Adipocyte (in vitro differentiated cells): ENCODE measurements at regions not wholly inside any gene's neighbourhood (a gene's known extent, or its start where the extent isn't known, plus 50 kb on each side); places are given as distances from the start of the nearest gene placed in this dataset.

Experiments used
- DNase-seq: peaks from one replicate; pipeline ENCODE4 v3.0.0-alpha.2; 2015; ENCODE audit warnings: low read depth
- H3K27me3 ChIP-seq: replicated peaks from 2 replicates; pipeline ENCODE4 v1.7.0; 2013; ENCODE audit warnings: mild to moderate bottlenecking, low read length, moderate library complexity; ENCODE audit not compliant: control insufficient read depth, insufficient read depth
- H3K36me3 ChIP-seq: 2 replicates; pipeline ENCODE4 v1.7.0; 2013; ENCODE audit warnings: low read length, mild to moderate bottlenecking, moderate library complexity; ENCODE audit not compliant: control insufficient read depth, insufficient read depth, severe bottlenecking
- H3K4me1 ChIP-seq: 2 replicates; pipeline ENCODE4 v1.7.0; 2013; ENCODE audit warnings: mild to moderate bottlenecking, low read length, moderate library complexity; ENCODE audit not compliant: control insufficient read depth, insufficient read depth
- H3K4me3 ChIP-seq: 2 replicates; pipeline ENCODE4 v1.7.0; 2013; ENCODE audit warnings: mild to moderate bottlenecking, low read length, moderate library complexity
- H3K9ac ChIP-seq: 2 replicates; pipeline ENCODE4 v1.7.0; 2013; ENCODE audit warnings: mild to moderate bottlenecking, low read length, moderate library complexity
- H3K9me3 ChIP-seq: 2 replicates; pipeline ENCODE4 v1.7.0; 2013; ENCODE audit warnings: mild to moderate bottlenecking, low read length, moderate library complexity; ENCODE audit not compliant: control insufficient read depth

DNA sequence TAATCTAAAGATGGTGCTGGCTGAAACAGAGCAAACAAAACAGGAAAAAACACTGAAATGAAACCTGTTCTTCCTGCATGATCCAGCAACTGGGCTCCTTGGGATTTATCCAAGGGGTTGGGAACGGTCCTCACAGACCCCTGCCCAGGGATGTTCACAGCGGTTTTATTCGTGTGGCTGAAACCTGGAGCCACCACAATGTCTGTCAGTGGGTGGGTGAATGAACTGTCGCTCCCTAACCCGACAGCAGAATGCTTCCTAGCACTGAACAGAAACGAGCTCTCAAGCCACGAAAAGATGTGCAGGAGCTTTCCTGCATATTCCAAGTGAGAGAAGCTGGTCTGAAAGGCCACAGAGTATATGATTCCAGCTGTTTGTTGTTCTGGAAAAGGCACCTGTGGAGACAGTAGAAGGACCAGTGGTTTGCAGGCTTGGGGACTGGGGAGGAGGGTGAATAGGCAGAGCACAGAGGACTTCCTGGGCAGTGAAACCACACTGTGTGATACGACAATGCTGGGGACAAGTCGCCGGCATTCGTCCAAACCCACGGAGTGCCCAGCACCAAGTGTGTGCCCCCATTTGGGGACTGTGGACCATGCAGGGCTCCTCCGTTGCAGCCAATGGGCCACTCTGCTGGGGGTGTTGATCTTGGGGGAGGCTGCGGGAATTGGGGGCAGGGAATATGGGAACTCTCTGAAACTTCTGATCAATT lies 73.9 kb downstream of the TEX29 start:
- Histone ChIP-seq H3K36me3 (no peaks in the 10 kb centered on the region), H3K27me3 (peaks cover 26% of the 10 kb centered on the region), H3K4me1 (no peaks in the 10 kb centered on the region), H3K9ac (no peak overlapping the region), H3K4me3 (no peak overlapping the region), H3K9me3 (no peaks in the 10 kb centered on the region)
- DNase-seq, result no peak

GRCh38 chr13:111395511-111396393 lies 75.3 kb downstream of the TEX29 start:
- no peak overlapping the region for H3K9ac ChIP-seq
- peaks cover 29% of the 10 kb centered on the region for H3K27me3 ChIP-seq
- no peak for DNase-seq
- no peaks in the 10 kb centered on the region for H3K9me3 ChIP-seq
- no peaks in the 10 kb centered on the region for H3K36me3 ChIP-seq
- no peak overlapping the region for H3K4me3 ChIP-seq
- H3K4me1 ChIP-seq, result no peaks in the 10 kb centered on the region

GRCh38 chr13:111396457-111396856 lies 76.0 kb downstream of the TEX29 start:
- Histone ChIP-seq H3K27me3 (peaks cover 29% of the 10 kb centered on the region), H3K9ac (no peak overlapping the region), H3K36me3 (no peaks in the 10 kb centered on the region), H3K9me3 (no peaks in the 10 kb centered on the region), H3K4me1 (no peaks in the 10 kb centered on the region), H3K4me3 (no peak overlapping the region)
- DNase-seq, result no peak

GRCh38 chr13:111397202-111397880 lies 76.9 kb downstream of the TEX29 start:
- Histone ChIP-seq H3K4me1 (no peaks in the 10 kb centered on the region), H3K9me3 (no peaks in the 10 kb centered on the region), H3K9ac (no peak overlapping the region), H3K36me3 (no peaks in the 10 kb centered on the region), H3K27me3 (peaks cover 29% of the 10 kb centered on the region), H3K4me3 (no peak overlapping the region)
- no peak for DNase-seq

GRCh38 chr13:111398196-111398595 lies 77.8 kb downstream of the TEX29 start:
- no peak for DNase-seq

GRCh38 chr13:111398715-111399299 lies 78.4 kb downstream of the TEX29 start:
- Histone ChIP-seq H3K36me3 (no peaks in the 10 kb centered on the region), H3K4me3 (no peak overlapping the region), H3K4me1 (no peaks in the 10 kb centered on the region), H3K9ac (no peak overlapping the region), H3K9me3 (no peaks in the 10 kb centered on the region), H3K27me3 (peaks cover 25% of the 10 kb centered on the region)
- DNase-seq, result no peak

More at GRCh38 chr13:111398196-111398595, 77.8 kb downstream of the TEX29 start:
- H3K9ac ChIP-seq, result no peak overlapping the region
- H3K4me3 ChIP-seq, result no peak overlapping the region
- no peaks in the 10 kb centered on the region for H3K36me3 ChIP-seq
- peaks cover 30% of the 10 kb centered on the region for H3K27me3 ChIP-seq
- no peaks in the 10 kb centered on the region for H3K4me1 ChIP-seq
- H3K9me3 ChIP-seq, result no peaks in the 10 kb centered on the region

GRCh38 chr13:111399334-111399733 lies 78.9 kb downstream of the TEX29 start:
- Histone ChIP-seq H3K36me3 (no peaks in the 10 kb centered on the region), H3K9me3 (no peaks in the 10 kb centered on the region), H3K9ac (no peak overlapping the region), H3K4me3 (no peak overlapping the region), H3K27me3 (peaks cover 22% of the 10 kb centered on the region), H3K4me1 (no peaks in the 10 kb centered on the region)
- DNase-seq, result no peak

GRCh38 chr13:111399776-111400538 lies 79.5 kb downstream of the TEX29 start:
- no peaks in the 10 kb centered on the region for H3K4me1 ChIP-seq
- H3K27me3 ChIP-seq, result peaks cover 26% of the 10 kb centered on the region
- no peak for DNase-seq
- no peaks in the 10 kb centered on the region for H3K36me3 ChIP-seq
- no peak overlapping the region for H3K9ac ChIP-seq
- H3K4me3 ChIP-seq, result no peak overlapping the region
- no peaks in the 10 kb centered on the region for H3K9me3 ChIP-seq

DNA sequence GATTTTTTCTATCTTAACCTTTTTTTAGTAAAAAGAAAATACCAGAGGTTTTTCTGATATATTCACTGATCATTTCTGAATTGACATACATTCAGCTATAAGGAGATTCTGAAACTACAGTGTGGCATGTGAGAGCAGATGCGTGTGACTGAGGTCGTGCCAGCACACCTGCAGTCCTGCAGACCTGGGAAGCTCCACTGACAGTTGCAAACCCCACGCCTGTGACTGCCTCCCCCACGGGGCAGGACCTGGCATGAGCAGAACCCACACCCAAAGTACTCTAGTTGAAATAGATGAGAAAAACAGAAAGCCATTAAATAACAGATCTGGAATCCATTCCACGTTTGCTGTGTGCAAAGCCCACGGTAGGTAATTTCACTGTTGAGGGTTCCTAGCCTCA lies 80.7 kb downstream of the TEX29 start:
- no peak for DNase-seq
- H3K4me1 ChIP-seq, result no peaks in the 10 kb centered on the region

GRCh38 chr13:111401755-111402154 lies 81.3 kb downstream of the TEX29 start:
- Histone ChIP-seq H3K4me3 (no peak overlapping the region), H3K9me3 (no peaks in the 10 kb centered on the region), H3K27me3 (peaks cover 32% of the 10 kb centered on the region), H3K9ac (no peak overlapping the region), H3K4me1 (no peaks in the 10 kb centered on the region), H3K36me3 (no peaks in the 10 kb centered on the region)
- DNase-seq, result no peak

More for the DNA sequence above, 80.7 kb downstream of the TEX29 start:
- H3K9ac ChIP-seq, result no peak overlapping the region
- H3K36me3 ChIP-seq, result no peaks in the 10 kb centered on the region
- no peaks in the 10 kb centered on the region for H3K9me3 ChIP-seq
- peaks cover 26% of the 10 kb centered on the region for H3K27me3 ChIP-seq
- H3K4me3 ChIP-seq, result no peak overlapping the region
